ENCODE measurements at regions not wholly inside any gene's neighbourhood (a gene's known extent, or its start where the extent isn't known, plus 50 kb on each side); places are given as distances from the start of the nearest gene placed in this dataset.
"Not testable (repeated sequence)": the region's sequence is repeated elsewhere in the genome, so short reads cannot be mapped to it uniquely, and the experiment has no call there.

DNA sequence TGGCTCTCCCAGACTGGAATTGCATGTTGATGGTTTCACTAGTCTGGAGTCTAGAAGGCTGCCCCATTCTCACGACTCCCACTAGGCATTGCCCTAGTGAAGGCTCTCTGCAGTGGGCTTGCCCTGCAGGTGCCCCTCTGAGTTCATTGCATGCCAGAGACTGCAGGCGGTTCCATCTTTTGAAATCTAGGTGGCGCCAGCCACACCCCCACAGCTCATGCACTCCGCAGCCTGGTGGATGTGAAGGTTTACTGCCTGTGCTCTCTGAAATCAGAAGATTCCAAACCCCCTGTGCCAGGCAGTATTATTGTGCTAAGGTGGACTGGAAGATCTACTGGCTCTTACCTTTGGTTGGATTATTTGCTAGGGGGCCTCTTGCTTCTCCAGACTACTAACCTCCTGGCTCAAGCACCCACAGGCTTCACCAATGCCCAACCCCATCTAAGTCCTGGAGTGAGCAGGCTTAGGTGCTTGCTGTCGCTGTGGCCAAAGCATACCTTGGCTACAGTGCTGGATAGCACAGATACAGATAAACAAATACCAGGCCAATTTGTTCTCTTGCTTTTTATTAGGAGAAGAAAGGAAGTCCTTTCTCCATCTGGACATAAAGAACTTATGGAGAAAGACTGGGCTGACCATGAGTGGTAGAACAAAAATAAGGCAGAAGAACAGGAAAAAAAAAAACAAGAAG, 83.5 kb upstream of the SIM2 start:
- no peak overlapping the region for H3K4me3 ChIP-seq (ENCODE audit: low read length)
- peak; percentile 21 for DNase-seq (ENCODE audit: low read depth, low spot score)

DNA sequence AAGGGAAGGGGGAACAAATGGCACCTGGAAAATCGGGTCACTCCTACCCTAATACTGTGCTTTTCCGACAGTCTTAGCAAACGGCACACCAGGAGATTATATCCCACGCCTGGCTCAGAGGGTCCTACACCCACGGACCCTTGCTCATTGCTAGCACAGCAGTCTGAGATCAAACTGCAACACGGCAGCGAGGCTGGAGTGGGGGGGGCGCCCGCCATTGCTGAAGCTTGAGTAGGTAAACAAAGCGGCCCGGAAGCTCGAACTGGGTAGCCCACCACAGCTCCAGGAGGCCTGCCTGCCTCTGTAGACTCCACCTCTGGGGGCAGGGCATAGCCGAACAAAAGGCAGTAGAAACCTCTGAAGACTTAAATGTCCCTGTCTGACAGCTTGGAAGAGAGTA, 82.1 kb upstream of the SIM2 start:
- not testable (repeated sequence) for DNase-seq (ENCODE audit: low read depth, low spot score); H3K4me3 ChIP-seq (ENCODE audit: low read length)

DNA sequence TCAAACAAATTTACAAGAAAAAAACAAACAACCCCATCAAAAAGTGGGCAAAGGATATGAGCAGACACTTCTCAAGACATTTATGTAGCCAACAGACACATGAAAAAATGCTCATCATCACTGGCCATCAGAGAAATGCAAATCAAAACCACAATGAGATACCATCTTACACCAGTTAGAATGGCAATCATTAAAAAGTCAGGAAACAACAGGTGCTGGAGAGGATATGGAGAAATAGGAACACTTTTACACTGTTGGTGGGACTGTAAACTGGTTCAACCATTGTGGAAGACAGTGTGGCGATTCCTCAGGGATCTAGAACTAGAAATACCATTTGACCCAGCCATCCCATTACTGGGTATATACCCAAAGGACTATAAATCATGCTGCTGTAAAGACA, 77.1 kb upstream of the SIM2 start:
- DNase-seq (ENCODE audit: low read depth, low spot score); H3K4me3 ChIP-seq (ENCODE audit: low read length): not testable (repeated sequence)

DNA sequence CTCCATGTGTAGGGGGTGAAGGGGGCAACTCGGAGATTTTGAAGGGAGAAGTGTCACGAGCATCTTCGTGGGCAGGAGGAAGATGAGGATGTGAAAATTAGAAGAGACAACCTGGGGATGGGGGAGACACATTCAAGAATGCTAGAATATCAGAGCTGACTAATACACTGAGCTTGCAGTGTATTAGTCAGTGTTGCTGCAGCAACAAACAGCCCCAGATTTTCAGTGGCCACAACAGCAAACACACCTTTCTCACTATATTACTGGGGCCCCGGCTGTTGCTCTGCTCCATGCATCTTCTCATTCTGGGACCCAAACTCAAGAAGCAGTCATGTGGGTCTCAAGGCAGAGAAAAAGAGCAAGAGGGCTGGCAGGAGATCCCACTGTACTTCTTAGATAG, 74.8 kb upstream of the SIM2 start:
- DNase-seq (ENCODE audit: low read depth, low spot score) = no peak
- H3K4me3 ChIP-seq (ENCODE audit: low read length) = no peak overlapping the region

DNA sequence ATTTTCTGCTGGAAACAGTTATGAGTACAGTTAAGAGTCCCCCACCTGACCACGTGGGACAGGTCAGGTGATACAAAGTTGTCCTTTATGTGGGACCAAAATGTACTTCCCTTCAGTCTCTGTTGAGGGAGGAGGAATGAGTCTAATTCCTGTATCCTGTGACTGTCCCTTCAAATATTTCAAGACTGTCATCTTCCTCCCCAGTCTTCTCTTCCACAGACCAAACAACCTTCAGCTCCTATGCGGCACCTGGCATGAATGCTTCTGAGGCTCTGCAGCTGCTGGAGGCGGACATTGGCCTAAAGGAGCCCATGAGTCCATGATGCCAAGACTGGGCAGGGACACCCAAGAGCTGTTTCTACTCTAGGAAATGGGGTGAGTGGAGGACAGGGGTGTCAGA, 72.1 kb upstream of the SIM2 start:
- no peak for DNase-seq (ENCODE audit: low read depth, low spot score)
- no peak overlapping the region for H3K4me3 ChIP-seq (ENCODE audit: low read length)

DNA sequence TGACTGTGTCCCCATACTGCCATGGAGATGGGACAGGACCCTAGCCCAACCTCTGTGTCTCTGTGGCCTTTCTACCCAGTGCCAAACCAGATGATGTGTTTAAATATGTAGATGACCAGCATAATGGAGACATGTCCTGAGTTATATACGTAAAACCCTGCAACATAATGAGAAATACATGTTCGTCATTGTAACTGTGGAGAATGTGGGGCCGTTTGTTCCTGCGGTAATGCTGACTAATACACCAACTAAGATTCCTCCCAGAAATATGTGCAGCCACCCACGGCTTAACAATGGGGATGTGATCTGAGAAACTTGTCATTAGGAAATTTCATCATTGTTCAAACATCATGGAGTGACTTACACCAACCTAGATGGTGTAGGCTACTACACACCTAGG, 71.7 kb upstream of the SIM2 start:
- no peak overlapping the region for H3K4me3 ChIP-seq (ENCODE audit: low read length)
- no peak for DNase-seq (ENCODE audit: low read depth, low spot score)

DNA sequence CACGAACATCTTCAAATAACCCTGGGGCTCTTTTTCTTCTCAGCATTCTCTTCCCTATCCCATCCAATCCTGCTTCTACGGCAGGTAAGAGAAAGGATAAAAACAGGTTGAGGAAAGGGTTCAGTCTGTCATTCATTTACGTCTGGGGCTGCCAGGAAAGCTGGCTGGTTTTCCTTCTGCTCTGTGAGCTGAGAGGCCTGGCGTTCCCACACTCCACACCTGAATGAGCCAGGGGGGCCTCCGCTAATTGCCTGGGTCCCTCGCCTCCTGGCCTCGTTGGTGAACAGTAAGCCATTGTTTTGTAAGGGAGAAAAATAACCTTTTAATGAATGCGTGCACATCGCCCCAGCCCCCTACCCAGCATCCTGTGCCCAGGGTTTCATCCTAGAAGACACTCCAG, 70.8 kb upstream of the SIM2 start:
- no peak for DNase-seq (ENCODE audit: low read depth, low spot score)
- H3K4me3 ChIP-seq (ENCODE audit: low read length) = no peak overlapping the region

DNA sequence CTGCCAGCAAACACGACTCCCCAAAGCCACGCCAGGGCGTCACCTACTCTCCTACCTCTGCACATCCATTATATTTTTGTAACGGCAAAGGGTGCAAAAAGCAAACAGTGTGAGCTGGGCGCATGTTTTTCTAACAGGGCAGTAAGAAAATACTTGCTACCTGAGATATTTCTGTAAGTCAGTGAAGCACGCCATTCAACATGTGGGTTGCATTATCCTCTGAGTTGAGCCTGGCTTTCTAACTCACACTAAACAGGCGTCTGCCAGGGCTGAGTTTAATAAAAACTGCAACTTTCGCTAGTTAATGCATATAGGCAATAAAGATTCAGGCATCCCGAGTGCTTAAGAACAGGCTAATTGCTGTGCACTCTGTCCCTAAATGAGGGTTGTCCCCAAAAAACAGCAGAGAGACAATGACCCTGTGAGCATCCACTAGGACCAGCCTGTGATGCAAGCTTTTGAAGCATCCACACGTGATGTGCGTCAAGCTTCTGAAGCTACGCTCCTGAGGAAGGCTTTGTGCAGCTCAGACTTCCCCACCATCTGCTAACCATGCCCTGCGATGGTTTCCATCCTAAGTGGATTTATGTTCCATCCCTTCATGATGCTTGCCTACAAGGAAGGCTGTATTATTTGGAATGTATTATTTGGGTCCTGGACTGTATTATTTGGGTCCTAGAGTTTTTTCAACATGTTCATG, 70.0 kb upstream of the SIM2 start:
- no peak overlapping the region for H3K4me3 ChIP-seq (ENCODE audit: low read length)
- DNase-seq (ENCODE audit: low read depth, low spot score) = no peak

DNA sequence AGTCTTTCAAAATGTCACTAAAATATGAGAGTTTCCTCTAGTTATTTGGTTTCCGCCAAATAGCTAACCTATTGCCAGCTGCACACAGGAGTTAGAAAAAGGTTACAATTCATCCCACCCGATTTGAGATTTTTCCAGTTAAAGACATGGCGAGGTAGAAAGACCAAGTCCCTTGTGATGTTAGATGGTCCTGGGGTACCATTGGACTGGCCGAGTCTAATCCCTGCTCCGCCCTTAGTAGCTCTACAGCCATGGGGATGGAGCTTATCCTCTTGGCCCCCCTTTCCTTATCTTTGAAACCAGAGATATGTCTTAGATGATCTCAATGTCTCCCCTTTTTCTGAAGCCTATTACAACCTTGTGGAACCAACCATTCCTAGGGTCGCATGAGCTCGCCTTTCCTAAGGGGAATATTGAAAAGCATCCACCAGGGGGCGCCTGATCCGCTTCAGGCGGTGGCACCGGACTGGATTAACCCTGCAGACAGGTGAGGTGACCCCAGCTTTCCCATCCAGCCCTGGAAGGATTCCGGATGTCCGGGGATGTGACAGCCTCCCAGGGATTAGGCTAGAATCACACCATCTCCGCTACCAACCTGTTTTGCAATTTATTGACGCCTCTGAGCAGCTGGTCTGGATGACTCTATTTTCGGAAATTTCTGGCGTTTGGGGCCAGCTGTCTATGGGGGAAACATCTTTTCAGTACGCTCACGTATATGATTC, 68.3 kb upstream of the SIM2 start:
- H3K4me3 ChIP-seq (ENCODE audit: low read length) = no peak overlapping the region
- peak; percentile 37 for DNase-seq (ENCODE audit: low read depth, low spot score)

DNA sequence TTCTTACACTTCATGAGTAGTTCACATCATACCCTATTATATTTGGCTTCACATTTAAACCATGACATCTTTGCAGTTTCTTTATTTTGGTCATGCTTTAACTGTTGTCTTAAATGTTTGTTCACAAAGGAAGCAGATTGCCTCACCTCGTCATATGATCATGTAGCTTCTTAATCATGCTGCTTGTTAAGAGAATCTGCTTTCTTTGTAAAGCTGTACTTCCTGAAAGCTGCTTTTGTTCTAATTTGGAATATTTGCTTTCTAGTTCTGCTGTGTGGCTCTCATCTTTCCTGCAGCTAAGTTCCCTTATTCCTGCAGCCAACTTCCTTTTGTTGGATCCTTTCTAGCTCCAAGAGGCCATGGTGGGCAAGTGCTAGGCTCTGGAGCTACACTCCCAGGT, 62.9 kb upstream of the SIM2 start:
- no peak overlapping the region for H3K4me3 ChIP-seq (ENCODE audit: low read length)
- DNase-seq (ENCODE audit: low read depth, low spot score) = no peak

DNA sequence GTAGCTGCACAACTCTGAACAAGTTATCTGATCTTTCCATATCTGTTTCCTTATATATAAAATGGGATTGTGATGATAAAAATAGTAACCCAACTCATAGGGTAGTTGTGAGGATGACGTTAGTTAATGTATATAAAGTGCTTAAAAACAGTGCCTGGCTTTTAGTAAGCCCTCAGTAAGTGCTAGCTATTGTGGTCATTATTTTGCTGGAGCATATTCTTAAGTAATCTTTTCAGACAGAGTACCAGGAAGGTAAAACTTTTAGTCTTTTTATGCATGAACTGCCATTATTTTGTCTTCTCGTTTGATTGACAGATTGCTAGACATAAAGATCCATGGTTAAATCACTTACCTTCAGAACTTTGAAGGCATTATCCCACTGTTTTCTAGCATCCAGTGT, 62.5 kb upstream of the SIM2 start:
- DNase-seq (ENCODE audit: low read depth, low spot score) = no peak
- no peak overlapping the region for H3K4me3 ChIP-seq (ENCODE audit: low read length)

DNA sequence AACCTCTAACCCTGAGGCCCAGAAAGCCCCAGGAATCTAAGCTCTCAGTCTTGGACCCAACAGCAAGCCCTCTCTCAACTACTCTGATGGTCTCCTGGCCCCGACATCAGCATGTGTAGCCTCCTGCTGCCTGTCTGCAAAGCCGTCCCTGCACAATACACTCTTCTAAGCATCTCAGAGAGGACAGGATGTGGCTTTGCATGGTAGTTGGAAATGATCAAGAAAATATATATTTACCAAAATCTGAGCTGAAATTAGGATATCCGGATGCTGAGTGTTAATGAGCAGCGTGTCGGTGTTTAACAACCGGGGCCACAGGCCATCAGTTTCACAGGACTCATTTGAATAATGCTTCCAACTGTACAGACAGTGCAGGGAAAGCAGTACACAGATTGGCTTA, 59.1 kb upstream of the SIM2 start:
- DNase-seq (ENCODE audit: low read depth, low spot score) = peak; percentile 24
- H3K4me3 ChIP-seq (ENCODE audit: low read length) = no peak overlapping the region

DNA sequence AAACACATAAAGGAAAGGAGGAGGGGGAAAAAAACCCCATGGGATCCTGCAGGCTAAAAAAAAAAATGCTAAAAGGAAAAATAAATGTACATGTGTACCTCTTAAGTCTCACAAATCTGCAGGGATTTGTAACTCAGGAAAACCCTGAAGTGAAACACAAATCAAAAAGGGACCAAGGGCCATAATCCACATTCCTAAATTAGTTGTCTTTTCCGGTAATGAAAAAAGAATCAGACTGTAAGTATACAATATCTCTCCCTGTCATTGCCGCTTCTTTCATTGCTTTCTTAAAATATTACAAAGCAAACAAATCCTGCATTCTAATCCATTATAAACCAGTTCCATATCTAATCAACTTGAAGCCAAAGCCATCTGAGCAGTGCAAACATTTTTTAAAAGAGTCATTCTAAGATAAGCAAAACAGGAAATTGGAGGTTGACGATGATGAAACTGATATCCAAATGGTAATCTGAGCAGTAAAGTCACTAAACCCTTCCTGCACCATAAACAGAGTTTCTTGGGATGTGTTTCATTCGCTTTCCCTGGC, 58.7 kb upstream of the SIM2 start:
- no peak overlapping the region for H3K4me3 ChIP-seq (ENCODE audit: low read length)
- DNase-seq (ENCODE audit: low read depth, low spot score) = peak; percentile 8

DNA sequence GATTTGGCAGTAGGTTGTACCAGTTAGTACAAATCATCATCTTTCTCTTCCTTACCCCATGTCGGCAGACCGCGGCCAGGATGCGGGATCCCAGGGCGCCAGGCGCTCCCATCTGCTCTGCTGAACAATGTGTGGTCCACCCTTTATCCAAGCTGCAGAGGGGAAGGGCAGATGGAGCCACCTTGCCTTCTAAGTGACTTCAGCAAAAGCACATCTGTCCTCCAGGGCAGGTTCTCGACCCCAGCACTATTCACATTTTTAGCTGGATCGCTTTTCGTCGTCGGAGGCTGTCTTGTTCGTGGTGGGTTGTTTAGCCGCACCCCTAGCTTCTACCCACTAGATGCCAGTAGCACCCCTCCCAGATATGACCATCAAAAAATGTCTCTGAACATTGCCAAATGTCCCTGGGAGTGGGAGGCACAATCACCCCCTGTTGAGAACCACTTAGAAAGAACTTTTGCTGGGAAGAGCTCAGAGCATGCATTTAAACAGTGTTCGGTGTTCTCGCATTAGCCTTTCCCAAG, 58.1 kb upstream of the SIM2 start:
- DNase-seq (ENCODE audit: low read depth, low spot score) = no peak
- no peak overlapping the region for H3K4me3 ChIP-seq (ENCODE audit: low read length)

DNA sequence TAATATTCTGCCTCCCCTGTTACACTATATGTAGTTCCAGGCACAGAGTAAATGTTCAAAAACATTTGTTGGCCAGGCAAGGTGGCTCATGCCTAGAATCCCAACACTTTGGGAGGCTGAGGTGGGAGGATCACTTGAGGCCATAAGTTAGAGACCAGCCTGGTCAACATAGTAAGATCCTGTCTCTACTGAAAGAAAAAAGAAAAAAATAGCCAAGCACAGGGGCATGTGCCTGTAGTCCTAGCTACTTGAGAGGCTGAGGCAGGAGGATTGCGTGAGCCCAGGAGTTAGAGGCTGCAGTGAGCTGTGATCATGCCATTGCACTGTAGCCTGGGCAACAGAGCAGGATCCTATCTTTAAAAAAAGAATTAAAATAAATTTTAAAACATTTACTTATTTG, 57.6 kb upstream of the SIM2 start:
- H3K4me3 ChIP-seq (ENCODE audit: low read length) = no peak overlapping the region
- no peak for DNase-seq (ENCODE audit: low read depth, low spot score)

DNA sequence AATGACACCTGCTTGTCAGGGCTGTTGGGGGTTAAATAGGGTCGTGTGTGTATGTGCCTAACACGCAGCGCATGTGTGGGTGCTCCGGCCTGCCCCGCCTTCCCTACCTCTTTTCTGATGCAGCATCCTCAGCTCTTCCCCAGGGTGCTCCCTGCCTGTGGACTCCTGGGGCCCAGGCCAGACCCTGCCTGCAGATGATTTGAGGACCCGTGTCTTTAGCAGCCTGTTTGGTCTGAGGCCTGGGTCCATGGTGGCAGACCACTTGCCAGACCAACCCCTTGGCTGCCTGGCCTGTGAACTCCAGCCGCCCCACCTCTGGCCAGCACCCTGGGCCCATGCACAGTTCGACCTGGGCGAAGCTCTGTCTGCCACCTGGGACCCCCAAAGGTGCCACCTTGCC, 57.0 kb upstream of the SIM2 start:
- no peak overlapping the region for H3K4me3 ChIP-seq (ENCODE audit: low read length)

DNA sequence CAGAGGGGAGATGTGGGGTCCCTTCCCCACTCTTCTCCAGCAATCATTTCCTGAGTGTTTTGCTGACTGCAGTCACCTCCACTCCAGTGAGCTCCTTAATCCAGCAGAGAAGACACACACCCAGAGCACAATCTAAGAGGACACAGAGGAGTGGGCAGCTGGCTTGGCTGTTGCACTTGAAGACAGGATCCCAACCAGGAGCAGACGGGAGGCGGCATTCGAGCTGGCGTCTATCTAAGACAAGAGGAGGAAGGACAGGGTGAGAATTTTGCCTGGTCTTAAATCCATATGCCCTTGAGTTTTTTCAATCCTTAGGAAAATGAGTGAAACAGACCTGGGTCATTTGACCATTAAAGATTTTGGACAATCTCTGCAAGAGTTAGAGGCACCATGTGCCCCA, 56.1 kb upstream of the SIM2 start:
- no peak for DNase-seq (ENCODE audit: low read depth, low spot score)
- H3K4me3 ChIP-seq (ENCODE audit: low read length) = no peak overlapping the region

More for the DNA sequence above, 57.0 kb upstream of the SIM2 start:
- DNase-seq (ENCODE audit: low read depth, low spot score) = no peak

DNA sequence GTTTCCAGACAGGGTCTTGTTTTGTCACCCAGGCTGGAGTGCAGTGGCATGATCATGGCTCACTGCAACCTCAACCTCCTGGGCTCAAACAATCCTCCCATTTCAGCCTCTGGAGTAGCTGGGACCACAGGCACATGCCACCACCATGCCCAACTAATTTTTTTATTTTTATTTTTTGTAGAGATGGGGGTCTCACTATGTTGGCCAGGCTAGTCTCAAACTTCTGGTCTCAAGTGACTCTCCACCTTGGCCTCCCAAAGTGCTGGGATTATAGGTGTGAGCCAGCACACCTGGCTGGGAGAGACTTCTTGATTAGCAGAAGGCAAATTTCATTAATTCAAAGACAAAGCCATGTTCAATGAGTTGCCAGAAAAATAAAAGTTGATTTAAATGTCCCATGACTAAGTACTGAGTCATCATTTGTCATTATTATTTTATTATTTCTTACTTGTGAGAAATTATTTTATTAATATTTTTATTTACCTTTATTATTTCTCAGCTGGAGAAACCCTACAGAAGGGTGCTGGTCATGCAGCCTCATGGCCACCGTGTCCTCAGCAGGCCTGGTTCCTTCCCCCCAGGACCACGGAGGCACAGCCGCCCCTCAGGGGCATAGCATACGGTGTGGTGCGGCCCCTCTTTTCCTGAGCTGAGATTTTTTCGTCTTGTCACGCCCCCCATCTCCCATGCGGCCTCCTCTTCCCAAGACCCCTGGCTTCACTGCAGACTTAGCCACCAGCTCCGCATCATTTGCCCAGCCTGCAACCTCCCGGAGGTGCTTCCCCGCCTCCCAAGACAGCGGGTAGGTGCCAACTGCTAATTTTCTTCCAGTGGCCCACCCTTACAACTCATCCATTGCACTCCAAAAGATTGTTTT, 55.3 kb upstream of the SIM2 start:
- no peak overlapping the region for H3K4me3 ChIP-seq (ENCODE audit: low read length)
- no peak for DNase-seq (ENCODE audit: low read depth, low spot score)

DNA sequence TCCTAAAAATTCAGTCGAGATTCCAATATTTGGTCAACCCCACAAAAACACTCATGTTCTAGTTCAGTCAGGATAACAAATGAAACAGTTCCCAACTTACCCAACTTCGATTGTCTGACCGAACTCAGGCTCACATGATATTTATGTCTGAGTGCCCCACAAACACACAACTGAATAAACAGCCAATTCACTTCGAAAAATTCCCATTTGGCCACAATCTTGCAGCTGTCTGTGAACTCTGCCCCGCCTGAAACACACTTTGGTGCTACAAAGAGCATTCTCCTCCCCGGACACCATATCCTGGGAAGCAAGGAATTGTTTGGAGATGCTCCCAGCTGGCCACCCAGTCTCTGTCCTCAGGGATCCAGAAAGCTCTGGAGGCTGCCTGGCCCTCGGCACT, 52.9 kb upstream of the SIM2 start:
- no peak for DNase-seq (ENCODE audit: low read depth, low spot score)
- H3K4me3 ChIP-seq (ENCODE audit: low read length) = no peak overlapping the region
